DOHH2 (cell line): ENCODE measurements at regions not wholly inside any gene's neighbourhood (a gene's known extent, or its start where the extent isn't known, plus 50 kb on each side); places are given as distances from the start of the nearest gene placed in this dataset.

Experiments used
- CTCF ChIP-seq: fragments of 200-600 bp; sonication (generic); IDR thresholded peaks from one replicate; pipeline ENCODE4 v1.5.1; 2014; ENCODE audit warnings: antibody characterized with exemption, mild to moderate bottlenecking, low read depth, low read length; ENCODE audit not compliant: poor library complexity, severe bottlenecking
- EZH2phosphoT487 ChIP-seq: fragments of 200-600 bp; sonication (generic); IDR thresholded peaks from 2 replicates; pipeline ENCODE4 v1.6.1; 2017; ENCODE audit warnings: borderline replicate concordance, mild to moderate bottlenecking, antibody characterized with exemption, low read length, moderate library complexity, mixed read lengths

- TF ChIP-seq CTCF: no peak
- TF ChIP-seq EZH2phosphoT487: no peak
Observed at GRCh38 chr10:90612276-90612675, 245.6 kb downstream of the HTR7 start.
